H7 (cell line): ENCODE measurements at regions not wholly inside any gene's neighbourhood (a gene's known extent, or its start where the extent isn't known, plus 50 kb on each side); places are given as distances from the start of the nearest gene placed in this dataset.
"Not testable (repeated sequence)": the region's sequence is repeated elsewhere in the genome, so short reads cannot be mapped to it uniquely, and the experiment has no call there.

Experiments used
- DNase-seq: peaks from one replicate; pipeline ENCODE4 v3.0.0; 2012
- H3K27me3 ChIP-seq: 2 replicates; pipeline ENCODE4 v1.6.0; 2011; ENCODE audit warnings: mild to moderate bottlenecking, low read length; ENCODE audit not compliant: control insufficient read depth, insufficient read depth
- H3K36me3 ChIP-seq: replicated peaks from 2 replicates; pipeline ENCODE4 v1.5.1; 2011; ENCODE audit warnings: low read length; ENCODE audit not compliant: control insufficient read depth, insufficient read depth
- H3K4me3 ChIP-seq: 2 replicates; pipeline ENCODE4 v1.5.1; 2011; ENCODE audit warnings: low read depth, mild to moderate bottlenecking, control low read depth, low read length, moderate library complexity; ENCODE audit not compliant: insufficient read depth

GRCh38 chr20:48127133-48127532 is 341.9 kb upstream of the SULF2 start:
- not testable (repeated sequence) for DNase-seq, H3K4me3 ChIP-seq

GRCh38 chr20:48126227-48126740 is 341.0 kb upstream of the SULF2 start:
- Histone ChIP-seq H3K27me3 (no peaks in the 10 kb centered on the region), H3K36me3 (no peaks in the 10 kb centered on the region), H3K4me3 (no peak overlapping the region)
- no peak for DNase-seq

More at GRCh38 chr20:48127133-48127532, 341.9 kb upstream of the SULF2 start:
- H3K27me3 ChIP-seq, H3K36me3 ChIP-seq: not testable (repeated sequence)

DNA sequence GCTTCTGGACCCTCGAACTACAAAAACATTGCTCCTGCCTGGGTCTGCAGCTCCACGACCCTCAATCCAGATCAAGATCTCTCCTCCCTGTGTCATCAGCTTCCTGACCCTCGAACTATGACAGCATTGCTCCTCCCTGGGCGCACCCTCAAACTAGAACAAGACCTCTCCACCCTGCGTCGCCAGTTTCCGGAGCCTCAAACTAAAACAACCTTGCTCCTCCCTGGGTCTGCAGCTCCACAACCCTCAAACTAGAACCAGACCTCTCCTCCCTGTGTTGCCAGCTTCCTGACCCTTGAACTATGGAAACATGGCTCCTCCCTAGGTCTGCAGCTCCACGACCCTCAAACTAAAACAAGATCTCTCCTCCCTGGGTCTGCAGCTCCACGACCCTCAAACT is 339.7 kb upstream of the SULF2 start:
- H3K27me3 ChIP-seq, result no peaks in the 10 kb centered on the region
- no peak overlapping the region for H3K4me3 ChIP-seq
- DNase-seq, result no peak
- H3K36me3 ChIP-seq, result no peaks in the 10 kb centered on the region

DNA sequence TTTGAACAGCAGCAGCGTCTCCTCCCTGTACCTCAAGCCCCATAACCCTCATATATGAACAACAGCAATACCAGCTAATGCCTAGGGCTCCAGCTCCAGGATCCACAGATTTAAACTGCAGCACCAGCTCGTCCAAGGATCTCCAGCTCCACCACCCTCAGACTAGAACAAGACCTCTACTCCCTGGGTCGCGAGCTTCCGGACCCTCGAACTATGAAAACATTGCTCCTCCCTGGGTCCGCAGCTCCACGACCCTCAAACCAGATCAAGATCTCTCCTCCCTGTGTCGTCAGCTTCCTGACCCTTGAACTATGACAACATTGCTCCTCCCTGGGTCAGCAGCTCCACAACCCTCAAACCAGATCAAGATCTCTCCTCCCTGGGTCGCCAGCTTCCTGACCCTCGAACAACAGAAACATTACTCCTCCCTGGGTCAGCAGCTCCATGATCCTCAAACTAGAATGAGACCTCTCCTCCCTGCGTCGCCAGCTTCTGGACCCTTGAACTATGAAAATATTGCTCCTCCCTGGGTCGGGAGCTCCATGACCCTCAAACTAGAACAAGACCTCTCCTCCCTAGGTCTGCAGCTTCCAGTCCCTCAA is 339.0 kb upstream of the SULF2 start:
- DNase-seq, result no peak
- no peaks in the 10 kb centered on the region for H3K27me3 ChIP-seq
- H3K36me3 ChIP-seq, result no peaks in the 10 kb centered on the region
- no peak overlapping the region for H3K4me3 ChIP-seq

GRCh38 chr20:48120120-48120519 is 334.8 kb upstream of the SULF2 start:
- Histone ChIP-seq H3K27me3 (no peaks in the 10 kb centered on the region), H3K4me3 (no peak overlapping the region), H3K36me3 (no peaks in the 10 kb centered on the region)
- no peak for DNase-seq

GRCh38 chr20:48119389-48119788 is 334.1 kb upstream of the SULF2 start:
- not testable (repeated sequence) for H3K36me3 ChIP-seq, DNase-seq, H3K27me3 ChIP-seq, H3K4me3 ChIP-seq

GRCh38 chr20:48115502-48115901 is 330.2 kb upstream of the SULF2 start:
- Histone ChIP-seq H3K36me3 (no peaks in the 10 kb centered on the region), H3K4me3 (no peak overlapping the region), H3K27me3 (no peaks in the 10 kb centered on the region)
- no peak for DNase-seq

DNA sequence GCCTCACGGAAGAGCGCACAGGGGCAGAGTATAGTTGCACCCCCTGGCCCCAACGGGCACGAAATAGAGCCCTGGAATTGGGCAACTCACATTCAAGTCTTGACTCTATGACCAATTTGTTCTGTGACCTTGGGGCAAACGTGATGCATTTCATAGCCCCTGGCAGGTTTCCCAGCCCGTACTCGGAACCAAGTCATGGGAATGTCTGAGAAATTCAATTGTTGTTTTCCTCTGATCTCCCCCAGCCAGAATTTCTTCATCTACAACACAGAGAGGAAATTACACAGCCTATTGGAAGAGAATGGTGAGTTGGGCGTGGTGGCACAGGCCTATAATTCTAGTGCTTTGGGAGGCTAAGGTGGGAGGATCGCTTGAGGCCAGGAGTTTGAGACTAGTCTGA is 322.3 kb upstream of the SULF2 start:
- no peaks in the 10 kb centered on the region for H3K36me3 ChIP-seq
- no peak overlapping the region for H3K4me3 ChIP-seq
- H3K27me3 ChIP-seq, result no peaks in the 10 kb centered on the region
- no peak for DNase-seq

DNA sequence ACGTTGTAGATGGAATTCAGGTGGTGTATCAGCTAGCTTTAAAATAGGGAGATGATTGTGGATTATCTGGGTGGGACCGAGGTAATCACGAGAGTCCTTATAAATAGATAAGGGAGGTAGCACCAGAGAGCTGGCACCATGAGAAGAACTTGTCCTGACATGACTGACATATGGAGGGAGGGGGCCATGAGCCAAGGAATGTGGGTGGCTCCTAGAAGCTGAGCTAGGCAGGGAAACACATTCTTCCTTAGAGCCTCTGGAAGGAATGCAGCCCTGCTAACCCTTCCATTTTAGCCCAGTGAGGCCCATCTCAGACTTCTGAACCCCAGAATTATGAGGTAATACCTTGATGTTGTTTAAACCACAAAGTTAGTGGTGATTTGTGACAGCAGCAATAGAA is 321.1 kb upstream of the SULF2 start:
- Histone ChIP-seq H3K4me3 (no peak overlapping the region), H3K27me3 (no peaks in the 10 kb centered on the region), H3K36me3 (no peaks in the 10 kb centered on the region)
- DNase-seq, result no peak

DNA sequence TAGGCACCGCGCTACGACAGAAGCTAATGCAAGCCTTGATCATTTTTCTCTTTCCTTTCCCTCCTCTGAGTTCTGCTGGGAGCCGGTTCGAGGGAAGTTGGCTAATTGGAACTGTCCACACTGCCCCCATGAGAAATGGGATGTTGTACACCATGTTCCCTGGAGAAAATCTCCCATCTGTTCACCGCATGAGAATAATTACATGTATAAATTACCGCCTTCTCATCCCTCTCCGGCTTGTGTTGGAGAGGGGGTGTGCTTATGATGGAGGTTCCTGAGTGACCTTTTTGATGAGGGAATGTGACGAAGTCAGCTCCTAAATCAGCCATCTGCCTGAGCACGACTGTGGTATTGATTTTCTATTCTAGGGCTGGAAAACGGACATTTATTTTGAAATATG is 320.2 kb upstream of the SULF2 start:
- no peaks in the 10 kb centered on the region for H3K27me3 ChIP-seq
- no peak for DNase-seq
- no peak overlapping the region for H3K4me3 ChIP-seq
- H3K36me3 ChIP-seq, result no peaks in the 10 kb centered on the region

DNA sequence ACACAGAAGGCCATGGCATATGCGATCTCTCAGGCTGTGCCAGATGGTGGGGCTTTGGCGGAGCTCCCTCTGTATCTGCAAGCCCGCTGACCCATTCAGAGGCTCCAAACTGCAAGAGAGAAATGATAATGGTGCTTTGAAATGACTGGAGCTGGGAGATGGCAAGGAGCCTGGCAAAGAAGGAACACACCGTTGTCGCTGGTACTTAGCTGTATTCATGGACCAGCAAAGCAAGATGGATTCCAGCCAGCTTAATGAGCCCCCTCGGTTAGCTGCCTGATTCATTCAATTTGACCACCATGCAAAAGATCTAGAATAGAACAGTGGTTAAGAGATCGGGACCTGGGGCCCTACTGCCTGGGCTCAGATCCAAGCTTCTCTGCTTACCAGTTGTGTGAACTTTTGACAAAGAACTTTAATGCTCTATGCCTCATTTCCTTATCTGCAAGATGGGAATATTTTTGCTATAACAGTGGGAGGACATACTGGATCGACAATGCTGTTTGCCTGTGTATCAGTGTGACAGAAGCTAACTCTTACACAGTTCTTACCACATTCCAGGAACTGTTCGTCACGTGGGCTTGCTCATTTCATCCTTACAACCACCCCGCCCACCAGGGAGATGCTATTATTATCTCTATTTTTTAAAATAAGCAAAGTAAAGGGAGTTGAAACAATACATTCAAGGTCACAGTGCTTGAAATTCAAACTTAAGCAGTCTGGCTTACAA is 317.8 kb upstream of the SULF2 start:
- Histone ChIP-seq H3K27me3 (no peaks in the 10 kb centered on the region), H3K4me3 (no peak overlapping the region), H3K36me3 (no peaks in the 10 kb centered on the region)
- DNase-seq, result no peak

GRCh38 chr20:48102076-48102787 is 317.0 kb upstream of the SULF2 start:
- Histone ChIP-seq H3K27me3 (no peaks in the 10 kb centered on the region), H3K4me3 (no peak overlapping the region), H3K36me3 (no peaks in the 10 kb centered on the region)
- no peak for DNase-seq

GRCh38 chr20:48100483-48100882 is 315.2 kb upstream of the SULF2 start:
- H3K4me3 ChIP-seq, result no peak overlapping the region
- no peak for DNase-seq
- no peaks in the 10 kb centered on the region for H3K36me3 ChIP-seq
- H3K27me3 ChIP-seq, result no peaks in the 10 kb centered on the region

DNA sequence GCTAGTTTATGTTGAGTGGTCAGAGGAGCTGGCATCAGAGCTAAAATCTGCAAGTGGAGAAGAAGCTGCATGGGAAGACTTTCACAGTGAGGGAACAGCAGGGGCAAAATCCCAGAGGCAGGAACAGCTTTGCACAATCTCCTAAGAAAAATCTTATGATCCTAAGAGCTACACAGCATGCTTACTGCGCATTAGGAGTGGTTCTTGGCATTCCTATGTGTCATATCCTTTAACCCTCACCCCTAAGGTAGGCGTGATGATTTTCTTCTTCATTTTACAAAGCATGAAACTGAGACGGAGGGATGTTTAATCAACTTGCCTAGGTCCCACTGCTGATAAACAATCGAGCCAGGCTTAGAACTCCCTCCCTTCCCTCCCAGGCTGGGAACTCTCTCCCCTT is 313.6 kb upstream of the SULF2 start:
- Histone ChIP-seq H3K4me3 (no peak overlapping the region), H3K27me3 (no peaks in the 10 kb centered on the region), H3K36me3 (no peaks in the 10 kb centered on the region)
- DNase-seq, result no peak

GRCh38 chr20:48098099-48098498 is 312.8 kb upstream of the SULF2 start:
- H3K27me3 ChIP-seq, result no peaks in the 10 kb centered on the region
- DNase-seq, result no peak
- H3K4me3 ChIP-seq, result no peak overlapping the region
- no peaks in the 10 kb centered on the region for H3K36me3 ChIP-seq
